Glutamatergic neuron (in vitro differentiated cells): ENCODE measurements at regions not wholly inside any gene's neighbourhood (a gene's known extent, or its start where the extent isn't known, plus 50 kb on each side); places are given as distances from the start of the nearest gene placed in this dataset.

Experiments used
- DNase-seq: peaks from one replicate; pipeline ENCODE4 v3.0.0; 2022
- H3K27ac Mint-ChIP-seq: one replicate; pipeline ENCODE4 v1.8.0; 2020; ENCODE audit warnings: mild to moderate bottlenecking, mixed read lengths, inconsistent platforms; ENCODE audit not compliant: unreplicated experiment
- H3K27me3 Mint-ChIP-seq: one replicate; pipeline ENCODE4 v1.8.0; 2020; ENCODE audit warnings: mild to moderate bottlenecking, moderate library complexity, mixed read lengths, inconsistent platforms; ENCODE audit not compliant: unreplicated experiment
- H3K36me3 Mint-ChIP-seq: one replicate; pipeline ENCODE4 v1.8.0; 2020; ENCODE audit warnings: mild to moderate bottlenecking, mixed read lengths, inconsistent platforms; ENCODE audit not compliant: unreplicated experiment
- H3K4me1 Mint-ChIP-seq: one replicate; pipeline ENCODE4 v1.8.0; 2020; ENCODE audit warnings: mild to moderate bottlenecking, low read depth, mixed read lengths, inconsistent platforms; ENCODE audit not compliant: unreplicated experiment
- H3K4me3 Mint-ChIP-seq: one replicate; pipeline ENCODE4 v1.8.0; 2020; ENCODE audit warnings: mild to moderate bottlenecking, mixed read lengths, inconsistent platforms; ENCODE audit not compliant: unreplicated experiment
- H3K9me3 Mint-ChIP-seq: one replicate; pipeline ENCODE4 v1.8.0; 2020; ENCODE audit warnings: mild to moderate bottlenecking, moderate library complexity, mixed read lengths, inconsistent platforms; ENCODE audit not compliant: unreplicated experiment
- CTCF ChIP-seq: fragments of 200-600 bp; sonication (generic); IDR thresholded peaks from one replicate; pipeline ENCODE4 v1.5.0; 2021; ENCODE audit not compliant: partially characterized antibody, unreplicated experiment

- Mint-ChIP-seq H3K9me3 (no peaks in the 10 kb centered on the region), H3K4me3 (no peak overlapping the region), H3K4me1 (peaks cover 13% of the 10 kb centered on the region), H3K27ac (no peak overlapping the region), H3K36me3 (no peaks in the 10 kb centered on the region), H3K27me3 (no peaks in the 10 kb centered on the region)
- no peak for TF ChIP-seq CTCF
- no peak for DNase-seq
Observed at GRCh38 chr2:145765874-145766273, 1246.0 kb upstream of the ZEB2 start.

- peak overlapping the region; percentile 31 for H3K4me3 Mint-ChIP-seq
- no peak for TF ChIP-seq CTCF
- no peak overlapping the region for H3K27ac Mint-ChIP-seq
- no peaks in the 10 kb centered on the region for H3K9me3 Mint-ChIP-seq
- peaks cover 13% of the 10 kb centered on the region for H3K4me1 Mint-ChIP-seq
- H3K27me3 Mint-ChIP-seq, result no peaks in the 10 kb centered on the region
- no peaks in the 10 kb centered on the region for H3K36me3 Mint-ChIP-seq
- DNase-seq, result peak; percentile 52
Observed at GRCh38 chr2:145764631-145765030, 1244.7 kb upstream of the ZEB2 start.

- Mint-ChIP-seq H3K9me3 (no peaks in the 10 kb centered on the region), H3K36me3 (no peaks in the 10 kb centered on the region), H3K27ac (no peak overlapping the region), H3K4me3 (no peak overlapping the region), H3K27me3 (no peaks in the 10 kb centered on the region), H3K4me1 (peaks cover 11% of the 10 kb centered on the region)
- DNase-seq, result no peak
- no peak for TF ChIP-seq CTCF
Observed at GRCh38 chr2:145760781-145761649, 1241.1 kb upstream of the ZEB2 start.

GRCh38 chr2:145759228-145759915 is 1239.5 kb upstream of the ZEB2 start:
- Mint-ChIP-seq H3K4me1 (peaks cover 6% of the 10 kb centered on the region), H3K9me3 (no peaks in the 10 kb centered on the region), H3K36me3 (no peaks in the 10 kb centered on the region), H3K27ac (no peak overlapping the region), H3K27me3 (no peaks in the 10 kb centered on the region), H3K4me3 (no peak overlapping the region)
- no peak for TF ChIP-seq CTCF
- no peak for DNase-seq
